OCI-LY1 (cell line): ENCODE measurements at regions not wholly inside any gene's neighbourhood (a gene's known extent, or its start where the extent isn't known, plus 50 kb on each side); places are given as distances from the start of the nearest gene placed in this dataset.

Experiments
- H2AFZ ChIP-seq: fragments of 200-600 bp; sonication (generic), shearing (Covaris generic); 2 replicates; pipeline ENCODE4 v1.6.0; 2014; ENCODE audit warnings: antibody characterized with exemption, mild to moderate bottlenecking, low read length
- H3F3A ChIP-seq: fragments of 200-600 bp; sonication (generic), shearing (Covaris generic); 2 replicates; pipeline ENCODE4 v1.6.0; 2014; ENCODE audit warnings: mild to moderate bottlenecking, antibody characterized with exemption, low read length, moderate library complexity; ENCODE audit not compliant: insufficient read depth
- H3K27ac ChIP-seq: fragments of 200-600 bp; sonication (generic); 2 replicates; pipeline ENCODE4 v1.5.1; 2014; ENCODE audit warnings: low read length, mixed run types, mild to moderate bottlenecking, low read depth; ENCODE audit not compliant: poor library complexity, severe bottlenecking
- H3K27me3 ChIP-seq: fragments of 200-600 bp; sonication (generic); 2 replicates; pipeline ENCODE4 v1.6.0; 2014; ENCODE audit warnings: antibody characterized with exemption, mild to moderate bottlenecking, low read length, moderate library complexity; ENCODE audit not compliant: insufficient read depth
- H3K36me3 ChIP-seq: fragments of 200-600 bp; sonication (generic); 2 replicates; pipeline ENCODE4 v1.6.1; 2014; ENCODE audit warnings: mild to moderate bottlenecking, antibody characterized with exemption, low read length, moderate library complexity, mixed read lengths; ENCODE audit not compliant: insufficient read depth
- H3K4me1 ChIP-seq: fragments of 200-600 bp; sonication (generic); 2 replicates; pipeline ENCODE4 v1.5.1; 2014; ENCODE audit warnings: mild to moderate bottlenecking, low read length, moderate library complexity; ENCODE audit not compliant: insufficient read depth, severe bottlenecking
- H3K4me2 ChIP-seq: fragments of 200-600 bp; sonication (generic), shearing (Covaris generic); 2 replicates; pipeline ENCODE4 v1.6.1; 2014; ENCODE audit warnings: low read length
- H3K4me3 ChIP-seq: fragments of 200-600 bp; sonication (generic); 2 replicates; pipeline ENCODE4 v1.5.1; 2014; ENCODE audit warnings: low read length, low read depth, mild to moderate bottlenecking, mixed read lengths; ENCODE audit not compliant: poor library complexity, severe bottlenecking
- H3K79me2 ChIP-seq: fragments of 200-600 bp; shearing (Covaris generic); 2 replicates; pipeline ENCODE4 v1.6.1; 2016; ENCODE audit warnings: mixed run types, low read length, mixed read lengths; ENCODE audit not compliant: insufficient read depth
- H3K9ac ChIP-seq: fragments of 200-600 bp; sonication (generic), shearing (Covaris generic); 2 replicates; pipeline ENCODE4 v1.6.1; 2014; ENCODE audit warnings: mild to moderate bottlenecking, low read length, mixed read lengths
- H3K9me2 ChIP-seq: fragments of 200-600 bp; sonication (generic), shearing (Covaris generic); 2 replicates; pipeline ENCODE4 v1.6.1; 2014; ENCODE audit warnings: low read depth, mild to moderate bottlenecking, low read length, mixed read lengths
- H3K9me3 ChIP-seq: fragments of 200-600 bp; shearing (Covaris generic); 2 replicates; pipeline ENCODE4 v1.6.1; 2014; ENCODE audit warnings: low read length, mixed read lengths
- H4K20me1 ChIP-seq: fragments of 200-600 bp; sonication (generic), shearing (Covaris generic); 2 replicates; pipeline ENCODE4 v1.6.0; 2016; ENCODE audit warnings: mild to moderate bottlenecking, low read length; ENCODE audit not compliant: insufficient read depth
- EZH2 ChIP-seq: fragments of 200-600 bp; sonication (generic), shearing (Covaris generic); IDR thresholded peaks from 2 replicates; pipeline ENCODE4 v1.8.0; 2017; ENCODE audit warnings: borderline replicate concordance, mixed run types, mild to moderate bottlenecking, antibody characterized with exemption, low read length, moderate library complexity, mixed read lengths
- TF ChIP-seq, protein P1 (sequence below): fragments of 200-600 bp; sonication (generic), shearing (Covaris generic); IDR thresholded peaks from 2 replicates; pipeline ENCODE4 v1.5.1; 2017; ENCODE audit warnings: mild to moderate bottlenecking, antibody characterized with exemption, low read length, moderate library complexity, mixed read lengths

DNA sequence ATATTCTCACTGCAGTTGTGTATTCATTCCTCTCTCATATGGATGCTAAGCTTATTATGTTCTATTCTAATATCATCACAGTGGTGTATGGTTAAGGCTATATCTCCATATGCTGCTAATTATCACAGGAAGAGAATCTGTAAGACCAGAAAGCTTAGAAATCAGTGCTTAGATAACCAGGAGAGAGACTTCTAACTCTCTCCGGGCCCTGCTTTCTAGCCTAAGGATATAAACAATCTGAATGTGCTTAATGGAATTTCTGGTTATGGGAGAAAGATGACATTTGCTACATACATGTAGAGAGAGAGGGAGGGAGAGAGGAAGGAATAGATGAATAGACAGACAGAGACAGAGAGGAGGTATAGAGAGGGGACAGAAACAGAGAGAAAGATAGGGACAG lies 1231.3 kb downstream of the EPHA7 start:
- no peaks in the 10 kb centered on the region for H3F3A ChIP-seq
- no peaks in the 10 kb centered on the region for H4K20me1 ChIP-seq
- H3K9ac ChIP-seq, result no peak overlapping the region
- H3K27me3 ChIP-seq, result no peaks in the 10 kb centered on the region
- TF ChIP-seq, protein P1, sequence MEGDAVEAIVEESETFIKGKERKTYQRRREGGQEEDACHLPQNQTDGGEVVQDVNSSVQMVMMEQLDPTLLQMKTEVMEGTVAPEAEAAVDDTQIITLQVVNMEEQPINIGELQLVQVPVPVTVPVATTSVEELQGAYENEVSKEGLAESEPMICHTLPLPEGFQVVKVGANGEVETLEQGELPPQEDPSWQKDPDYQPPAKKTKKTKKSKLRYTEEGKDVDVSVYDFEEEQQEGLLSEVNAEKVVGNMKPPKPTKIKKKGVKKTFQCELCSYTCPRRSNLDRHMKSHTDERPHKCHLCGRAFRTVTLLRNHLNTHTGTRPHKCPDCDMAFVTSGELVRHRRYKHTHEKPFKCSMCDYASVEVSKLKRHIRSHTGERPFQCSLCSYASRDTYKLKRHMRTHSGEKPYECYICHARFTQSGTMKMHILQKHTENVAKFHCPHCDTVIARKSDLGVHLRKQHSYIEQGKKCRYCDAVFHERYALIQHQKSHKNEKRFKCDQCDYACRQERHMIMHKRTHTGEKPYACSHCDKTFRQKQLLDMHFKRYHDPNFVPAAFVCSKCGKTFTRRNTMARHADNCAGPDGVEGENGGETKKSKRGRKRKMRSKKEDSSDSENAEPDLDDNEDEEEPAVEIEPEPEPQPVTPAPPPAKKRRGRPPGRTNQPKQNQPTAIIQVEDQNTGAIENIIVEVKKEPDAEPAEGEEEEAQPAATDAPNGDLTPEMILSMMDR, result no peak
- no peak for TF ChIP-seq EZH2
- no peaks in the 10 kb centered on the region for H3K9me3 ChIP-seq
- no peaks in the 10 kb centered on the region for H3K9me2 ChIP-seq
- H3K4me2 ChIP-seq, result no peak overlapping the region
- no peaks in the 10 kb centered on the region for H3K36me3 ChIP-seq
- no peak overlapping the region for H2AFZ ChIP-seq
- H3K4me1 ChIP-seq, result no peaks in the 10 kb centered on the region
- no peak overlapping the region for H3K27ac ChIP-seq
- no peak overlapping the region for H3K4me3 ChIP-seq
- no peaks in the 10 kb centered on the region for H3K79me2 ChIP-seq

DNA sequence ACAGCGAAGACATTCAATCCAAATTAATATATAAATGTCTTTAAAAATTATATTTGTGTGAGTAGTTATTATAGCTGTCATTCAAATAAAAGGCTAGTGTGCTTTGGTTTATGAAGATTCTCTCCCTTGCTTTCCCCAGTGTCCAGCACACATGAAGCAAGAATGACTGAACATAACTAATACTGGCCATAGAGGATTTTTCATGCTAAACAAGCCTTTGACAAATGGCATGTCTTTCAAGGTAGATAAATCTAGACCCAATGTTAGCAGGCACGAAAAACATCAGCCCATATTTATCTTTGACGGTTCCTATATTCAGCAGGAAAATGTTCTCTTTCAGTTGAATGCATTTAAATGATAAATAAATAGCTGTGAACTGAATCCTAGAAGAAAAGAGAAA lies 1234.4 kb downstream of the EPHA7 start:
- H3K4me3 ChIP-seq, result no peak overlapping the region
- H3K4me2 ChIP-seq, result no peak overlapping the region
- TF ChIP-seq, protein P1, result no peak
- no peak for TF ChIP-seq EZH2
- H3K9ac ChIP-seq, result no peak overlapping the region
- no peaks in the 10 kb centered on the region for H3K4me1 ChIP-seq
- no peak overlapping the region for H2AFZ ChIP-seq
- H4K20me1 ChIP-seq, result no peaks in the 10 kb centered on the region
- no peaks in the 10 kb centered on the region for H3K9me2 ChIP-seq
- H3K36me3 ChIP-seq, result no peaks in the 10 kb centered on the region
- H3F3A ChIP-seq, result no peaks in the 10 kb centered on the region
- no peaks in the 10 kb centered on the region for H3K9me3 ChIP-seq
- no peak overlapping the region for H3K27ac ChIP-seq
- no peaks in the 10 kb centered on the region for H3K27me3 ChIP-seq
- H3K79me2 ChIP-seq, result no peaks in the 10 kb centered on the region

DNA sequence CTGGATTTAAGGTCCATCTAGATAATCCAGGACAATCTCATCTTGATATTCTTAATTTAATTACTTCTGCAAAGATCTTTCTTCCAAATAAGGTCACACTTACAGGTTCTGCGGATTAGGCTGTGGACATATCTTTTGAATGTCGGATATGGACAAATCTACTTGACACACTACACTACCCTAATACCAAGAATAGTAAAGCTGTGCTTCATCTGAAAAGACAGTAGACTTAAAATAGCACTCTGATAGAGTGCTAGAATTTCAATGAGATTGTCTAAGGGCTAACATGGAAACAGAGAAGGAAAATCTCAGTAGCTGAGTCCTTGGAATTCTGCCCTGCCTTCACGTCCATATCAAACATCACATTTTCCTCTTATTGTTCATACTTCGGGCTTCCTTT lies 1238.0 kb downstream of the EPHA7 start:
- Histone ChIP-seq H3K27me3 (no peaks in the 10 kb centered on the region), H3K9ac (no peak overlapping the region), H3K27ac (no peak overlapping the region), H3K4me2 (no peak overlapping the region), H3K79me2 (no peaks in the 10 kb centered on the region), H3K4me1 (no peaks in the 10 kb centered on the region), H2AFZ (no peak overlapping the region), H3K36me3 (no peaks in the 10 kb centered on the region), H4K20me1 (no peaks in the 10 kb centered on the region), H3K4me3 (no peak overlapping the region), H3K9me3 (no peaks in the 10 kb centered on the region), H3F3A (no peaks in the 10 kb centered on the region), H3K9me2 (no peaks in the 10 kb centered on the region)
- no peak for TF ChIP-seq EZH2
- TF ChIP-seq, protein P1, result no peak
